ENCODE measurements at regions not wholly inside any gene's neighbourhood (a gene's known extent, or its start where the extent isn't known, plus 50 kb on each side); places are given as distances from the start of the nearest gene placed in this dataset.

DNA sequence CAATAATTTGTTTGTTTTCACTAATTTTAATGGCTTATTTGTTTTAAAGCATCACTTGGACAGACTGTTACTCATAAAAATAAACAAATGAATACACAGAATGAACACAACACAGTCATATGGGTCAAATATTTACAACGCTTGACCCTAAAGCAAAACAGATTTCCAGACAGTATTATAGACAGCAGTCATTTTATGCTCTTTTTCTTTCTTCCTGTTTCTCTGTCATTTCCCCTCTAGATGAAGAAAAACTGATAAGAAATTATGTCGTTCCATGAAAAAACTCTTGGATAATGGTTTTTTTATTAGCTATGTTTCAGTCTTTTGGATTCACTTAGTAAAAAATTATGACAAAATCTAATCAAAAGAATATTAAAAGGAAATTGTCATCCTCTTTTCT is 297.3 kb upstream of the NEGR1 start:
- no peak for TF ChIP-seq CTCF (IDR thresholded peaks at IDR 0.05; ENCODE audit: unreplicated experiment in 3 of 3)
- Mint-ChIP-seq H3K4me3 (no peak overlapping the region), H3K9me3 (no peaks in the 10 kb centered on the region), H3K27ac (no peak overlapping the region), H3K4me1 (no peaks in the 10 kb centered on the region), H3K27me3 (ENCODE audit: low read depth) (no peaks in the 10 kb centered on the region), H3K36me3 (ENCODE audit: low read depth) (no peaks in the 10 kb centered on the region)

DNA sequence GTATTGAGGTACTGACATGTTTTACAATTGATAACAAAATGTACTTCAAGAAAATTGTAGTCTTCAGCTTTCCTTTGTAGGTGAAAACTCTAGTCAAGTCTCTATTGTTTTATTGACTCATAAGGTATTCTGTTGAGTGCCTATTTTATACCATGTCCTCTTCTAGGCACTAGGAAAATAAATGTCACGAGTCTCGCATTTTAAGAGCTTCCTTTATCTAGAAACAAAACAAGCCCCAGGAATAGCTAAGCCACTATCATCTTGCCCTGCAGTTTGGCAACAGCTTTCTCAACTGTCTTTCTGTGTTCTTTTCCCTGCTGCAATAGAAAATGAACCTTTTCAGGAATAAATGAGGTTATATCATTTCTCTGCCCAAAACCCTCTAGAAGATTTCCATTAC is 288.5 kb upstream of the NEGR1 start:
- Mint-ChIP-seq H3K9me3 (no peaks in the 10 kb centered on the region), H3K27me3 (ENCODE audit: low read depth) (no peaks in the 10 kb centered on the region), H3K36me3 (ENCODE audit: low read depth) (no peaks in the 10 kb centered on the region), H3K4me3 (no peak overlapping the region), H3K27ac (no peak overlapping the region), H3K4me1 (peaks cover 17% of the 10 kb centered on the region)
- TF ChIP-seq CTCF (IDR thresholded peaks at IDR 0.05; ENCODE audit: unreplicated experiment in 3 of 3): no peak

DNA sequence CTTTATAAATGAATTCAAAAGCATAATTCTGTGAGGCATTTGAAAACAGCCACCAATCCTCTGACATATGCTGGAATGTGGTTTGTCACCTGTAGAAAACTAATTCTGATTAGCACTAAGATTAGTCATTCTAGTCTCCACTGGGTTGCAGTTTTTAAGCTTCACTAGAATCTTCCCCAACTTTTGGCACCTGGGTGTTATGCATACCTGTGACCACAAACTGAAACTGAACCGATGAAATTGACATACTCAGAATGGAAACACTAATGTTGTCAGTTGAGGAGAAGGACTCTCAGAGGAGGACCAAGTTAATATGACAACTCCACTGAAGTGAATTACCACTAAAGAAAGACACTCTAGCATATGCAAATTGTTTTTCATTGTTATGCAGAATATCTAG is 285.8 kb upstream of the NEGR1 start:
- H3K4me3 Mint-ChIP-seq: no peak overlapping the region
- H3K9me3 Mint-ChIP-seq: no peaks in the 10 kb centered on the region
- no peak for TF ChIP-seq CTCF (IDR thresholded peaks at IDR 0.05; ENCODE audit: unreplicated experiment in 3 of 3)
- peak overlapping the region in 1 of 3 experiments; percentile 15 for H3K27ac Mint-ChIP-seq
- H3K27me3 Mint-ChIP-seq (ENCODE audit: low read depth): no peaks in the 10 kb centered on the region
- H3K36me3 Mint-ChIP-seq (ENCODE audit: low read depth): no peaks in the 10 kb centered on the region
- H3K4me1 Mint-ChIP-seq: peaks cover 25% of the 10 kb centered on the region

GRCh38 chr1:72567521-72567920 is 285.2 kb upstream of the NEGR1 start:
- peak overlapping the region in 1 of 3 experiments; percentile 15 for H3K27ac Mint-ChIP-seq
- H3K27me3 Mint-ChIP-seq (ENCODE audit: low read depth): no peaks in the 10 kb centered on the region
- H3K4me3 Mint-ChIP-seq: no peak overlapping the region
- peaks cover 25% of the 10 kb centered on the region for H3K4me1 Mint-ChIP-seq
- no peaks in the 10 kb centered on the region for H3K36me3 Mint-ChIP-seq (ENCODE audit: low read depth)
- no peaks in the 10 kb centered on the region for H3K9me3 Mint-ChIP-seq
- no peak for TF ChIP-seq CTCF (IDR thresholded peaks at IDR 0.05; ENCODE audit: unreplicated experiment in 3 of 3)

- Mint-ChIP-seq H3K27me3 (ENCODE audit: low read depth) (no peaks in the 10 kb centered on the region), H3K36me3 (ENCODE audit: low read depth) (no peaks in the 10 kb centered on the region), H3K27ac (no peak overlapping the region), H3K9me3 (no peaks in the 10 kb centered on the region), H3K4me3 (no peak overlapping the region), H3K4me1 (peaks cover 19% of the 10 kb centered on the region)
- no peak for TF ChIP-seq CTCF (IDR thresholded peaks at IDR 0.05; ENCODE audit: unreplicated experiment in 3 of 3)
These were observed 282.4 kb upstream of the NEGR1 start for GRCh38 chr1:72564749-72565148.

DNA sequence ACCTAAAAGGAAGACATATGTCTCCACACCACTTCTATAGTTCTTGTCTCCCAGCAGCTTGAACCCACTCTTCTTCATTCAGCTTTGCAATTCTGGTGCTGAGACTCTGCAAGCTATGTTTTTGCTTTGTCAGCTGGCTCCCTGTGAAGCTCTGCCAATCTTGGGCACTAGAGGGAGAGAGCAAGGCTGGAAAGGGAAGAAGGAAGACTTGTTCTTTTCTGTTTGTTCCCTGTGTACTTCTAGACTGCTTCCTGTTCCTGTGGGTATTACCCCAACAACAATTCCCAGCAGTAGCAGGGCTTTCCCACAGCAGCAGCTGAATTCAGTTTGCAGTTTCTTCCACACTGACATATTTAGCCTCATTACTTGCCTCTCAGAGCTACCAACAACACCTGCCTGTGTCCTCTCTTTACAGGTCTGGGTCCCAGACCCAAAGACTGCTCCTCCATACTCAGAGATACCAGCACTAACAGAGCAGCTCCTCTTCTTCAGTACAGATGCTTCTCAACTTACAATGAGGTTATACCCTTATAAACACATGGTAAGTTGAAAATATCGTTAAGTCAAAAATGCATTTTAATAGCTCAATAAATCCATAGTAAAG is 275.2 kb upstream of the NEGR1 start:
- Mint-ChIP-seq H3K4me1 (no peaks in the 10 kb centered on the region), H3K4me3 (no peak overlapping the region), H3K27ac (no peak overlapping the region), H3K36me3 (ENCODE audit: low read depth) (no peaks in the 10 kb centered on the region), H3K27me3 (ENCODE audit: low read depth) (no peaks in the 10 kb centered on the region), H3K9me3 (no peaks in the 10 kb centered on the region)
- peak in 1 of 3 experiments; percentile 16 for TF ChIP-seq CTCF (IDR thresholded peaks at IDR 0.05; ENCODE audit: unreplicated experiment in 3 of 3)

Measured in nephron (organoid).